CD4-positive, alpha-beta memory T cell (primary cell): ENCODE measurements at regions not wholly inside any gene's neighbourhood (a gene's known extent, or its start where the extent isn't known, plus 50 kb on each side); places are given as distances from the start of the nearest gene placed in this dataset.

ENCODE experiments used
- CTCF ChIA-PET: fragments of 350-600 bp; sonication (Branson Sonifier 250); formaldehyde crosslinking; loops from one replicate; lab custom pipeline; 2021; ENCODE audit warnings: inconsistent platforms; ENCODE audit not compliant: partially characterized antibody; lab: Charles Lee
- POLR2A ChIA-PET: fragments of 350-600 bp; sonication (Branson Sonifier 250); formaldehyde crosslinking; loops from one replicate; lab custom pipeline; 2021; ENCODE audit not compliant: partially characterized antibody; lab: Charles Lee
- DNase-seq, 5 donors: peaks; one replicate each; pipeline versions ENCODE4 v3.0.0 to v3.0.0-alpha.2; 2020 to 2022; ENCODE audit warnings: mixed read lengths in 1 of 5
- H3K27ac ChIP-seq: one replicate; pipeline ENCODE4 v1.7.0; 2013; ENCODE audit warnings: low read depth, low read length
- H3K27me3 ChIP-seq: 2 replicates; pipeline ENCODE4 v1.7.0; 2013; ENCODE audit warnings: mild to moderate bottlenecking, low read length, moderate library complexity; ENCODE audit not compliant: insufficient read depth
- H3K36me3 ChIP-seq: 2 replicates; pipeline ENCODE4 v1.7.0; 2013; ENCODE audit warnings: mild to moderate bottlenecking, low read length, moderate library complexity; ENCODE audit not compliant: insufficient read depth
- H3K4me1 ChIP-seq: 2 replicates; pipeline ENCODE4 v1.7.0; 2013; ENCODE audit warnings: mild to moderate bottlenecking, low read length, moderate library complexity; ENCODE audit not compliant: insufficient read depth
- H3K4me3 ChIP-seq, 2 donors: one replicate each; pipeline ENCODE4 v1.7.0; 2013; ENCODE audit warnings: low read length in 2 of 2, mild to moderate bottlenecking in 1 of 2
- H3K9me3 ChIP-seq, 2 donors: one replicate each; pipeline ENCODE4 v1.7.0; 2013; ENCODE audit warnings: low read length in 2 of 2, control low read depth in 1 of 2; ENCODE audit not compliant: control insufficient read depth in 1 of 2
- H3K27ac Mint-ChIP-seq, 7 donors: one replicate each; pipeline ENCODE4 v1.8.0; 2020 to 2021; ENCODE audit warnings: mixed read lengths in 7 of 7, mild to moderate bottlenecking in 6 of 7, inconsistent platforms in 3 of 7, moderate library complexity in 3 of 7
- H3K27me3 Mint-ChIP-seq, 2 donors: one replicate each; pipeline ENCODE4 v1.8.0; 2020 to 2021; ENCODE audit warnings: mixed read lengths in 2 of 2
- H3K36me3 Mint-ChIP-seq, 2 donors: one replicate each; pipeline ENCODE4 v1.8.0; 2020 to 2021; ENCODE audit warnings: mixed read lengths in 2 of 2, inconsistent platforms in 1 of 2, mild to moderate bottlenecking in 1 of 2
- H3K4me1 Mint-ChIP-seq, 4 donors: one replicate each; pipeline ENCODE4 v1.8.0; 2020 to 2021; ENCODE audit warnings: mixed read lengths in 4 of 4, mild to moderate bottlenecking in 1 of 4
- H3K4me3 Mint-ChIP-seq, 8 donors: one replicate each; pipeline ENCODE4 v1.8.0; 2020 to 2021; ENCODE audit warnings: mixed read lengths in 8 of 8, mild to moderate bottlenecking in 7 of 8, moderate library complexity in 6 of 8, inconsistent platforms in 3 of 8
- H3K9me3 Mint-ChIP-seq, 8 donors: one replicate each; pipeline ENCODE4 v1.8.0; 2020 to 2021; ENCODE audit warnings: mixed read lengths in 8 of 8, mild to moderate bottlenecking in 5 of 8, inconsistent platforms in 3 of 8, moderate library complexity in 1 of 8
- intact Hi-C: fragments of 100-400 bp; cut with micrococcal nuclease; formaldehyde crosslinking; loops from one replicate; pipeline ENCODE4 v1.15.1; 2023

DNA sequence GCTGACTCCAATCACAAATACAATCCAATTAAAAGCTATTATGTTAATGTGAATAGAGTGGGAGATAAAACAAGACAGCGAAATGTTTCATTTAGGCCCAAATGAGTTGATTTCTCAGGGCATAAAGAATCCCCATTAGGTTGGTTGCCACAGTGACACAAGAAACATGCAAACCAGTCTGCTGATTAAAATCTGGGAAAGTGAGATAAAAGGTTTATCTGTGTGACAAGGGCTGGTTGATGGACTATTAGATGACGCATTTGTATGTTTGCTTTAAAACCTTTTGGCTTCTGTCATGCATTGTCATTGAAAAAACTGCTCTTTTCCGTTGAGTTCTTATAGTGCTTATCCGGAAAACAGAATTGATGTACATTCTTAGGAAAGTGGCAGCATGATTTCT lies 658.2 kb downstream of the GATA3 start:
- Histone ChIP-seq H3K4me3 (no peak overlapping the region), H3K4me1 (no peaks in the 10 kb centered on the region), H3K36me3 (no peaks in the 10 kb centered on the region), H3K9me3 (no peaks in the 10 kb centered on the region), H3K27me3 (no peaks in the 10 kb centered on the region), H3K27ac (no peak overlapping the region)
- no peak for DNase-seq
- H3K4me3 Mint-ChIP-seq: no peak overlapping the region
- H3K27me3 Mint-ChIP-seq: peaks cover 1 to 3% of the 10 kb centered on the region in 2 donors
- no peak overlapping the region for H3K27ac Mint-ChIP-seq
- CTCF ChIA-PET: no interaction called here
- POLR2A ChIA-PET: no interaction called here
- H3K9me3 Mint-ChIP-seq: peaks cover 0 to 4% (median 0%) of the 10 kb centered on the region in 8 donors
- intact Hi-C loops: no loop called here
- H3K36me3 Mint-ChIP-seq: no peaks in the 10 kb centered on the region
- H3K4me1 Mint-ChIP-seq: no peaks in the 10 kb centered on the region

- CTCF ChIA-PET: interaction anchor here (1.8 kb wide), 1 partner anchor 11 kb away, joined by 4 read pairs; no protein-coding TSS in a partner anchor
- Mint-ChIP-seq H3K36me3 (peaks cover 5 to 7% of the 10 kb centered on the region in 2 donors), H3K9me3 (peaks cover 4 to 43% (median 29%) of the 10 kb centered on the region in 8 donors), H3K27me3 (peaks cover 0 to 2% of the 10 kb centered on the region in 2 donors), H3K4me1 (no peaks in the 10 kb centered on the region), H3K4me3 (no peak overlapping the region), H3K27ac (no peak overlapping the region)
- Histone ChIP-seq H3K4me1 (no peaks in the 10 kb centered on the region), H3K9me3 (no peaks in the 10 kb centered on the region), H3K36me3 (no peaks in the 10 kb centered on the region), H3K27me3 (no peaks in the 10 kb centered on the region), H3K4me3 (no peak overlapping the region), H3K27ac (no peak overlapping the region)
- intact Hi-C loops: no loop called here
- POLR2A ChIA-PET: no interaction called here
- no peak for DNase-seq
Measured at GRCh38 chr10:8719971-8720370, 665.5 kb downstream of the GATA3 start.

DNA sequence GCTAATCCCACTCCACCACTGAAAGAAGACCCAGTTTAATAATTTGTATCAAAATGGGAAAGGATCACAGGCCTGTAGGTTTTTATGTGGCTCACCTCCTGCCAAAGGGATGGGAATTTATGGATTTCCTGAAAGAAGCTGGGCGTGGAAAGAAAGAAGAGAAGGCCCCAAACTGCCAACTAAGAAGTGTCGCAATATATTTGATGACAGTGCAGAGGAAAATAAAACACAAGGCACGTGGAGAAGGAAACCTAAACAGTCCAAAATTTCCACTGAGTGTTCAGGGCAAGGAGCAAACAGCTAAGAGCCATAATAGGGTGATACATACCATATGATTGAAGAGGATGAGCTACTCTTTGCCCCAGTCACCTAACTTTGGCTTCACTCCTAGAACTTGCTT lies 667.2 kb downstream of the GATA3 start:
- Histone ChIP-seq H3K4me1 (no peaks in the 10 kb centered on the region), H3K27ac (no peak overlapping the region), H3K36me3 (no peaks in the 10 kb centered on the region), H3K27me3 (no peaks in the 10 kb centered on the region), H3K9me3 (no peaks in the 10 kb centered on the region), H3K4me3 (no peak overlapping the region)
- intact Hi-C loops: no loop called here
- peaks cover 2% of the 10 kb centered on the region in 2 donors for H3K27me3 Mint-ChIP-seq
- H3K9me3 Mint-ChIP-seq: peaks cover 4 to 43% (median 29%) of the 10 kb centered on the region in 8 donors
- CTCF ChIA-PET: interaction anchor here (1.8 kb wide), 1 partner anchor 13 kb away, joined by 4 read pairs; no protein-coding TSS in a partner anchor
- no peak overlapping the region for H3K27ac Mint-ChIP-seq
- H3K4me1 Mint-ChIP-seq: no peaks in the 10 kb centered on the region
- POLR2A ChIA-PET: no interaction called here
- DNase-seq: no peak
- no peak overlapping the region for H3K4me3 Mint-ChIP-seq
- H3K36me3 Mint-ChIP-seq: peaks cover 5 to 7% of the 10 kb centered on the region in 2 donors

DNA sequence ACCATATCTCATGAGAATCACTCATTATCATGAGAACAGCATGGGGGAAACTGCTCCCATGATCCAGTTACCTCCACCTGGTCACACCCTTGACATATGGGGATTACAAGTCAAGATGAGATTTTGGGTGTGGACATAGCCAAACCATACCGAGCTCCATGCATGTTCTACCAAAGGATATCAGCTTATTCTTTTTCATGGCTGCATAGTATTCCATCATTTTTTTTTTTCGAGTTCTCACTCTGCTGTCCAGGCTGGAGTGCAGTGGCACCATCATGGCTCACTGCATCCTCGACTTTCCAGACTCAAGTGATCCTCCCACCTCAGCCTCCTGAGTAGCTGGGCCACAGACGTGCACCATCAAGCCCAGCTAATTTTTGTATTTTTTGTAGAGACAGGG lies 668.3 kb downstream of the GATA3 start:
- Histone ChIP-seq H3K4me1 (no peaks in the 10 kb centered on the region), H3K4me3 (no peak overlapping the region), H3K9me3 (no peaks in the 10 kb centered on the region), H3K36me3 (no peaks in the 10 kb centered on the region), H3K27me3 (no peaks in the 10 kb centered on the region), H3K27ac (no peak overlapping the region)
- no peak for DNase-seq
- CTCF ChIA-PET: no interaction called here
- intact Hi-C loops: no loop called here
- Mint-ChIP-seq H3K4me3 (no peak overlapping the region), H3K9me3 (peaks cover 4 to 38% (median 28%) of the 10 kb centered on the region in 8 donors), H3K36me3 (peaks cover 5 to 7% of the 10 kb centered on the region in 2 donors), H3K4me1 (no peaks in the 10 kb centered on the region), H3K27ac (no peak overlapping the region), H3K27me3 (peaks cover 2 to 4% of the 10 kb centered on the region in 2 donors)
- POLR2A ChIA-PET: no interaction called here

- Mint-ChIP-seq H3K27ac (no peak overlapping the region), H3K36me3 (no peaks in the 10 kb centered on the region), H3K9me3 (peaks cover 0 to 16% (median 11%) of the 10 kb centered on the region in 8 donors), H3K4me1 (no peaks in the 10 kb centered on the region), H3K27me3 (peaks cover 7 to 10% of the 10 kb centered on the region in 2 donors), H3K4me3 (no peak overlapping the region)
- no peak for DNase-seq
- Histone ChIP-seq H3K9me3 (no peaks in the 10 kb centered on the region), H3K27me3 (no peaks in the 10 kb centered on the region), H3K4me3 (no peak overlapping the region), H3K27ac (no peak overlapping the region), H3K36me3 (no peaks in the 10 kb centered on the region), H3K4me1 (no peaks in the 10 kb centered on the region)
- ChIA-PET CTCF (no interaction called here), POLR2A (no interaction called here)
- intact Hi-C loops: no loop called here
Measured at GRCh38 chr10:8725343-8725742, 670.9 kb downstream of the GATA3 start.

- no peaks in the 10 kb centered on the region for H3K36me3 Mint-ChIP-seq
- H3K4me3 ChIP-seq: no peak overlapping the region
- no peak for DNase-seq
- no peak overlapping the region for H3K27ac Mint-ChIP-seq
- no peak overlapping the region for H3K27ac ChIP-seq
- no peaks in the 10 kb centered on the region for H3K27me3 ChIP-seq
- H3K4me3 Mint-ChIP-seq: no peak overlapping the region
- intact Hi-C loops: no loop called here
- no peaks in the 10 kb centered on the region for H3K4me1 Mint-ChIP-seq
- H3K9me3 Mint-ChIP-seq: peaks cover 0 to 16% (median 11%) of the 10 kb centered on the region in 8 donors
- no peaks in the 10 kb centered on the region for H3K4me1 ChIP-seq
- no peaks in the 10 kb centered on the region for H3K36me3 ChIP-seq
- POLR2A ChIA-PET: no interaction called here
- no peaks in the 10 kb centered on the region for H3K9me3 ChIP-seq
- CTCF ChIA-PET: no interaction called here
- peaks cover 8 to 10% of the 10 kb centered on the region in 2 donors for H3K27me3 Mint-ChIP-seq
Measured at GRCh38 chr10:8726084-8726778, 671.7 kb downstream of the GATA3 start.

DNA sequence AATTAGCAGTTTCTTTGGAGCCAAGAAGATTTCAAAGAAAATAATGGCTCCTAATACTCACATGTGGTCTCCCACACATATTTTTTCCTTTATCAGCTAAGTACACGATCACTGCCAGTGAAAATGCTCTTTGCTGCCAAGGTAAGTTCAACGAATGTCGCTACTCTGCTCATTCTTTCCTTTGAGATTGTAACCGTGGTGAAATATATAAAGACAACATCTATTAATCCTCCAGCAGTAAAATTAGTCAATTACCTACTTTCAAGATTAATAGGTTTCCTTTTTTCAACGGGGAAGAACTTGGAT lies 672.2 kb downstream of the GATA3 start:
- ChIA-PET CTCF (no interaction called here), POLR2A (no interaction called here)
- no peak overlapping the region for H3K4me3 Mint-ChIP-seq
- intact Hi-C loops: no loop called here
- H3K27me3 ChIP-seq: no peaks in the 10 kb centered on the region
- peaks cover 0 to 16% (median 11%) of the 10 kb centered on the region in 8 donors for H3K9me3 Mint-ChIP-seq
- no peaks in the 10 kb centered on the region for H3K4me1 ChIP-seq
- H3K27ac Mint-ChIP-seq: no peak overlapping the region
- DNase-seq: no peak
- H3K27ac ChIP-seq: no peak overlapping the region
- H3K4me1 Mint-ChIP-seq: no peaks in the 10 kb centered on the region
- H3K27me3 Mint-ChIP-seq: peaks cover 8 to 10% of the 10 kb centered on the region in 2 donors
- no peaks in the 10 kb centered on the region for H3K36me3 Mint-ChIP-seq
- H3K9me3 ChIP-seq: no peaks in the 10 kb centered on the region
- no peaks in the 10 kb centered on the region for H3K36me3 ChIP-seq
- H3K4me3 ChIP-seq: no peak overlapping the region
